HCT116 (cell line): ENCODE measurements at regions not wholly inside any gene's neighbourhood (a gene's known extent, or its start where the extent isn't known, plus 50 kb on each side); places are given as distances from the start of the nearest gene placed in this dataset.

Source experiments
- ATAC-seq: fragments of 200-7000 bp; cut with Tn5 transposase; 2 replicates; pipeline ENCODE4 v1.9.1; 2020; ENCODE audit warnings: mild to moderate bottlenecking, moderate library complexity
- BruUV-seq: library from RNA; stranded (reverse); fragments of 400-500 nt; replicated peaks from 2 replicates; lab custom pipeline; 2021; lab: Mats Ljungman, UMichigan
- CTCF ChIA-PET: fragments of 300-600 bp; sonication (Branson Sonifier 250); formaldehyde crosslinking; loops from one replicate; lab custom pipeline; 2021; ENCODE audit warnings: antibody characterized with exemption; lab: Charles Lee
- POLR2A ChIA-PET: fragments of 300-600, 350-600 bp; sonication (Branson Sonifier 250); formaldehyde crosslinking; loops from one replicate; lab custom pipeline; 2021; ENCODE audit warnings: antibody characterized with exemption; lab: Charles Lee
- RAD21 ChIA-PET, 2 experiments: fragments of 300-600 bp; sonication (Branson Sonifier 250); formaldehyde crosslinking; loops; one replicate each; lab custom pipeline; 2023; ENCODE audit warnings: low total read pairs in 2 of 2; ENCODE audit not compliant: uncharacterized antibody in 2 of 2, unreplicated experiment in 2 of 2, low non-redundant PET in 1 of 2; lab: Charles Lee
- DNase-seq: peaks from one replicate; pipeline ENCODE4 v3.0.0-alpha.2; 2010; ENCODE audit warnings: low read depth, low spot score
- H2AFZ ChIP-seq: fragments of 200-600 bp; shearing (Covaris generic), sonication (generic); 2 replicates; pipeline ENCODE4 v1.6.1; 2017; ENCODE audit warnings: low read depth, mixed run types, mixed read lengths, antibody characterized with exemption, low read length; ENCODE audit not compliant: poor library complexity, severe bottlenecking
- H3K27ac ChIP-seq: 2 replicates; pipeline ENCODE4 v1.5.1; 2012; ENCODE audit warnings: low read depth, low read length
- H3K27me3 ChIP-seq: fragments of 200-600 bp; sonication (generic); 2 replicates; pipeline ENCODE4 v1.6.1; 2016; ENCODE audit warnings: mixed run types, low read length, mixed read lengths; ENCODE audit not compliant: insufficient read depth
- H3K36me3 ChIP-seq, 2 experiments: fragments of 200-500 bp in 1 of 2; fragments of 200-600 bp in 1 of 2; sonication (Bioruptor generic) in 1 of 2; sonication (generic) in 1 of 2; 2 replicates each; pipeline versions ENCODE4 v1.5.1 to v1.6.1; 2014 to 2016; ENCODE audit warnings: low read length in 2 of 2, inconsistent platforms in 1 of 2, mixed read lengths in 1 of 2, mixed run types in 1 of 2; ENCODE audit not compliant: insufficient read depth in 2 of 2, control insufficient read depth in 1 of 2
- H3K4me1 ChIP-seq, 2 experiments: fragments of 200-600 bp in 1 of 2; sonication (generic) in 1 of 2; 2 replicates each; pipeline versions ENCODE4 v1.5.1 to v1.6.1; 2012 to 2017; ENCODE audit warnings: low read length in 2 of 2, inconsistent platforms in 1 of 2, mild to moderate bottlenecking in 1 of 2, mixed read lengths in 1 of 2, mixed run types in 1 of 2, moderate library complexity in 1 of 2; ENCODE audit not compliant: insufficient read depth in 2 of 2, control insufficient read depth in 1 of 2
- H3K4me2 ChIP-seq: fragments of 200-600 bp; sonication (generic); 2 replicates; pipeline ENCODE4 v1.6.1; 2017; ENCODE audit warnings: mixed run types, low read length, mixed read lengths
- H3K4me3 ChIP-seq, 2 experiments: fragments of 200-600 bp in 1 of 2; sonication (generic) in 1 of 2; replicated peaks in 1 of 2; 2 replicates each; pipeline ENCODE4 v1.5.1; 2011 to 2016; ENCODE audit warnings: low read length in 2 of 2, control low read depth in 1 of 2, low read depth in 1 of 2, mild to moderate bottlenecking in 1 of 2, mixed read lengths in 1 of 2, mixed run types in 1 of 2
- H3K79me2 ChIP-seq: fragments of 200-600 bp; sonication (generic); 2 replicates; pipeline ENCODE4 v1.6.1; 2017; ENCODE audit warnings: mild to moderate bottlenecking, mixed run types, low read length, moderate library complexity, mixed read lengths; ENCODE audit not compliant: insufficient read depth
- H3K9ac ChIP-seq: fragments of 200-600 bp; sonication (generic); 2 replicates; pipeline ENCODE4 v1.6.1; 2016; ENCODE audit warnings: low read length, mixed read lengths
- H3K9me2 ChIP-seq: fragments of 200-600 bp; sonication (generic), shearing (Covaris generic); 2 replicates; pipeline ENCODE4 v1.6.1; 2017; ENCODE audit warnings: mixed run types, mild to moderate bottlenecking, moderate library complexity; ENCODE audit not compliant: insufficient read depth
- H3K9me3 ChIP-seq, 2 experiments: fragments of 200-500 bp in 1 of 2; fragments of 200-600 bp in 1 of 2; sonication (Bioruptor generic) in 1 of 2; sonication (generic) in 1 of 2; 2 replicates each; pipeline ENCODE4 v1.6.1; 2014 to 2017; ENCODE audit warnings: low read length in 2 of 2, mixed read lengths in 2 of 2, inconsistent platforms in 1 of 2, low read depth in 1 of 2, mild to moderate bottlenecking in 1 of 2, mixed run types in 1 of 2, moderate library complexity in 1 of 2; ENCODE audit not compliant: control insufficient read depth in 1 of 2, insufficient read depth in 1 of 2
- H4K20me1 ChIP-seq: fragments of 200-600 bp; sonication (generic), shearing (Covaris generic); 2 replicates; pipeline ENCODE4 v1.6.1; 2017; ENCODE audit warnings: mixed run types, mild to moderate bottlenecking, moderate library complexity; ENCODE audit not compliant: insufficient read depth
- CBX3 ChIP-seq: IDR thresholded peaks from 2 replicates; pipeline ENCODE4 v1.6.1; 2012; ENCODE audit warnings: low read depth
- CEBPB ChIP-seq: IDR thresholded peaks from 2 replicates; pipeline ENCODE4 v1.6.1; 2012; ENCODE audit warnings: low read depth
- EGR1 ChIP-seq: IDR thresholded peaks from 2 replicates; pipeline ENCODE4 v1.6.1; 2012; ENCODE audit warnings: low read depth
- EZH2 ChIP-seq: fragments of 200-600 bp; sonication (generic); IDR thresholded peaks from 2 replicates; pipeline ENCODE4 v1.6.1; 2017; ENCODE audit warnings: antibody characterized with exemption, mixed run types
- EZH2phosphoT487 ChIP-seq: fragments of 200-600 bp; IDR thresholded peaks from 2 replicates; pipeline ENCODE4 v1.6.1; 2018; ENCODE audit warnings: antibody characterized with exemption, borderline replicate concordance
- FOSL1 ChIP-seq: IDR thresholded peaks from 2 replicates; pipeline ENCODE4 v1.6.1; 2012; ENCODE audit warnings: low read depth
- JUND ChIP-seq: IDR thresholded peaks from 2 replicates; pipeline ENCODE4 v1.6.1; 2012
- POLR2A ChIP-seq: IDR thresholded peaks from 2 replicates; pipeline ENCODE4 v1.7.0; 2011; ENCODE audit warnings: borderline replicate concordance; ENCODE audit not compliant: insufficient read depth, insufficient read length; ENCODE audit errors: extremely low read depth
- RAD21 ChIP-seq: IDR thresholded peaks from 2 replicates; pipeline ENCODE4 v1.6.1; 2012; ENCODE audit warnings: low read depth, mild to moderate bottlenecking
- SIN3A ChIP-seq: IDR thresholded peaks from 2 replicates; pipeline ENCODE4 v1.6.1; 2012; ENCODE audit warnings: low read depth
- SP1 ChIP-seq: IDR thresholded peaks from 2 replicates; pipeline ENCODE4 v1.6.1; 2012; ENCODE audit warnings: low read depth
- SRF ChIP-seq: IDR thresholded peaks from 2 replicates; pipeline ENCODE4 v1.6.1; 2012; ENCODE audit warnings: low read depth
- ZFX ChIP-seq: fragments of 450-650 bp; IDR thresholded peaks from 2 replicates; pipeline ENCODE4 v1.6.1; 2017
- ZNF274 ChIP-seq: fragments of 200-500 bp; sonication (Bioruptor generic); IDR thresholded peaks from 2 replicates; pipeline ENCODE4 v1.6.1; 2014; ENCODE audit warnings: mild to moderate bottlenecking, low read depth, low read length, inconsistent platforms
- intact Hi-C: fragments of 100-400 bp; cut with micrococcal nuclease; formaldehyde crosslinking; loops from 2 replicates; pipeline ENCODE4 v1.10.0; 2022
- TF ChIP-seq, protein P1 (sequence below): IDR thresholded peaks from 2 replicates; pipeline ENCODE4 v1.6.1; 2012
- TF ChIP-seq, protein P2 (sequence below): IDR thresholded peaks from 2 replicates; pipeline ENCODE4 v1.6.1; 2012

DNA sequence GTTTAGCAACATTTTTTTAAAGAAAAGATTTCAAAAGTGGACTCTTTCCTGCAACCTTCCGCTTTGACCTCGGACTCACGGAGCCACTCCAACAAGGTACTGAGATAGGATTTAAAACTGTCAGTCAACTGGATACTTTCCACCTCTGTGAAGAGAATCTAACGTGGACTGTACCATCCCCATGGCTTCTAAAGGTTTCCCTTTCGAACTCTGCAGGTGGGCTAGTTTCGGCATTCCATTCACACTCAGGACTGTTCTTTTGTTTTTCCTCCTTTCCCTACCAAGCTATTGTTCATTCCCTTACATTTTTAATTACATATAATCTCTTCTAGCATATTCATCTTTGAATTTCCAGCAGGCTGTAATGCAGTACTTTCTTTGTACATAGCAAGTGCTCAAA lies 88.5 kb upstream of the AKIP1 start:
- Histone ChIP-seq H3K27ac (no peak overlapping the region), H3K27me3 (no peaks in the 10 kb centered on the region), H3K4me1 (peaks cover 0 to 6% of the 10 kb centered on the region in 2 experiments; a peak in 2 of 4 replicates), H3K36me3 (no peaks in the 10 kb centered on the region), H4K20me1 (no peaks in the 10 kb centered on the region), H3K79me2 (no peaks in the 10 kb centered on the region), H2AFZ (no peak overlapping the region), H3K4me3 (no peak overlapping the region), H3K9me2 (peaks cover 3% of the 10 kb centered on the region; the same call in 1 of the 2 replicates), H3K9ac (no peak overlapping the region), H3K4me2 (no peak overlapping the region), H3K9me3 (no peaks in the 10 kb centered on the region)
- ChIA-PET RAD21 (no interaction called here), POLR2A (no interaction called here), CTCF (no interaction called here)
- intact Hi-C loops: no loop called here
- TF ChIP-seq SP1 (no peak), CBX3 (no peak), SIN3A (no peak), EZH2 (no peak), JUND (no peak), CEBPB (no peak), RAD21 (no peak), EZH2phosphoT487 (no peak), SRF (no peak), ZNF274 (no peak), POLR2A (no peak), EGR1 (no peak), ZFX (no peak), FOSL1 (no peak)
- TF ChIP-seq, protein P1, sequence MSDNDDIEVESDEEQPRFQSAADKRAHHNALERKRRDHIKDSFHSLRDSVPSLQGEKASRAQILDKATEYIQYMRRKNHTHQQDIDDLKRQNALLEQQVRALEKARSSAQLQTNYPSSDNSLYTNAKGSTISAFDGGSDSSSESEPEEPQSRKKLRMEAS: no peak
- TF ChIP-seq, protein P2, sequence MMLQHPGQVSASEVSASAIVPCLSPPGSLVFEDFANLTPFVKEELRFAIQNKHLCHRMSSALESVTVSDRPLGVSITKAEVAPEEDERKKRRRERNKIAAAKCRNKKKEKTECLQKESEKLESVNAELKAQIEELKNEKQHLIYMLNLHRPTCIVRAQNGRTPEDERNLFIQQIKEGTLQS: no peak
- BruUV-seq: no TSS peak
- DNase-seq: no peak
- no peak for ATAC-seq
